ENCODE measurements at regions not wholly inside any gene's neighbourhood (a gene's known extent, or its start where the extent isn't known, plus 50 kb on each side); places are given as distances from the start of the nearest gene placed in this dataset.

GRCh38 chr1:94741510-94741909 lies 78.6 kb upstream of the SLC44A3 start:
- TF ChIP-seq CTCF (IDR thresholded peaks at IDR 0.05; ENCODE audit: low read depth, low read length, missing control alignments): no peak
- no peak for DNase-seq (ENCODE audit: low read depth)
- no peak overlapping the region for H3K4me3 ChIP-seq (ENCODE audit: low read depth, low read length)

DNA sequence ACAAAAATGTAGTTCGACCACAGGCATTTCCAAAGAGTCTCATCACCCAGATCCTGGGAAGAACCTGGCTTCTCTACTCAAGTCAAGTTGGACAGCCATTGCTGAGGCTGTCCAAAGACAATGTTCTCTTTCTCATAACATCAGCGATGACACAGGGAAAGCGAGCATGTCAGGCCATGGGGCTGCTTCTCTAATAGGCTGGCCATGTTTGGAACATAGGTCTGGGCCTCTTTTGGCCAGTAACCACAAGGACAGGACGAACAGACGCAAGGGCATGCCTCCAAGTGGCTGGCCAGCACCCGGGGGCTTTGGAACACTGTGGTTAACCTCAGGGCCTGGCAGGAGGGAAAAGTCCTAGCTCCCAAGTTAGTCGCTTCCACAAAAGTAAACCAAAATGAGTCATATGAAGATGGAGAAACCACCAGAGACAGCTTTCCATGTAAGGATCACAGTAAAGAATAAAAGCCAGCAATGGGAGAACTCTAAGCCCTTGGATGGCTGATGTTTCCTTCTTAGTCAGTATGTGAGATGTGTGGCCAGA lies 80.6 kb upstream of the SLC44A3 start:
- no peak for DNase-seq (ENCODE audit: low read depth)
- TF ChIP-seq CTCF (IDR thresholded peaks at IDR 0.05; ENCODE audit: low read depth, low read length, missing control alignments): no peak
- no peak overlapping the region for H3K4me3 ChIP-seq (ENCODE audit: low read depth, low read length)

DNA sequence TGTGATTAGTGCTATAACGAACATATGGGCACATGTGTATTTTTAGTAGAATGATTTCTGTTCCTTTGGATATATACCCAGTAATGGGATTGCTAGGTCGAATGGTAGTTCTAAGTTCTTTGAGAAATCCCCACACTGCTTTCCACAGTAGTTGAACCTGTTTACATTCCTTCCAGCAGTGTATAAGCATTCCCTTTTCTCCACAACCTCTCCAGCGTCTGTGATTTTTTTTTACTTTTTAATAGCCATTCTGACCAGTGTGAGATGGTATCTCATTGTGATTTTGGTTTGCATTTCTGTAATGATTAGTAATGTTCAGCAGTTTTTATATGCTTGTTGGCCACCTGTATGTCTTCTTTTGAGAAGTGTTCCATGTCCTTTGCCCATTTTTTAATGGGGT lies 81.8 kb upstream of the SLC44A3 start:
- TF ChIP-seq CTCF (IDR thresholded peaks at IDR 0.05; ENCODE audit: low read depth, low read length, missing control alignments): no peak
- DNase-seq (ENCODE audit: low read depth): no peak
- H3K4me3 ChIP-seq (ENCODE audit: low read depth, low read length): no peak overlapping the region

- H3K4me3 ChIP-seq (ENCODE audit: low read depth, low read length): no peak overlapping the region
- TF ChIP-seq CTCF (IDR thresholded peaks at IDR 0.05; ENCODE audit: low read depth, low read length, missing control alignments): no peak
- DNase-seq (ENCODE audit: low read depth): no peak
These were observed 82.8 kb upstream of the SLC44A3 start for GRCh38 chr1:94737124-94737998.

GRCh38 chr1:94736549-94736948 lies 83.6 kb upstream of the SLC44A3 start:
- H3K4me3 ChIP-seq (ENCODE audit: low read depth, low read length): no peak overlapping the region
- no peak for DNase-seq (ENCODE audit: low read depth)
- TF ChIP-seq CTCF (IDR thresholded peaks at IDR 0.05; ENCODE audit: low read depth, low read length, missing control alignments): no peak

DNA sequence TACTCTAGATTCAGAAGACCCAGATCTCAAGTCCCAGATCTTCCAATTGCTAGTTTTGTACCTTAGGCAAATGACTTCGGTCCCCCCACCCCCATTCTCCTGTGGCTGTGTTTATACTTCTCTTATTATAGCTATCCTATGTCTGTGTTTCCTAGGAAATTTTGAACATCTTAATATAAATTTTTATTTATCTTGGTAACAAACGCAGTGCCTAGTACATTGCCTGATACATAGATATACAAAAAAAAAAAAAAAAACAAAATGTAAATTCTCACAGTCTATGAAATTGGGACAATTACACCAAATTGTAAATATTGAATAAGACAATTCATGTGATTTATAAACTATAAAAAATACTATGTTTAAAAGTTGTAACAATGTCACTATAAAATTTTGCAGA lies 84.1 kb upstream of the SLC44A3 start:
- no peak for TF ChIP-seq CTCF (IDR thresholded peaks at IDR 0.05; ENCODE audit: low read depth, low read length, missing control alignments)
- no peak for DNase-seq (ENCODE audit: low read depth)
- H3K4me3 ChIP-seq (ENCODE audit: low read depth, low read length): no peak overlapping the region
